NCI-H1105 (cell line): ENCODE measurements at regions not wholly inside any gene's neighbourhood (a gene's known extent, or its start where the extent isn't known, plus 50 kb on each side); places are given as distances from the start of the nearest gene placed in this dataset.

Experiments
- DNase-seq: peaks from one replicate; lab custom pipeline; 2025; lab: John Stamatoyannopoulos, UW

GRCh38 chr3:64848127-64848800 is 160.5 kb upstream of the ADAMTS9 start:
- no peak for DNase-seq

DNA sequence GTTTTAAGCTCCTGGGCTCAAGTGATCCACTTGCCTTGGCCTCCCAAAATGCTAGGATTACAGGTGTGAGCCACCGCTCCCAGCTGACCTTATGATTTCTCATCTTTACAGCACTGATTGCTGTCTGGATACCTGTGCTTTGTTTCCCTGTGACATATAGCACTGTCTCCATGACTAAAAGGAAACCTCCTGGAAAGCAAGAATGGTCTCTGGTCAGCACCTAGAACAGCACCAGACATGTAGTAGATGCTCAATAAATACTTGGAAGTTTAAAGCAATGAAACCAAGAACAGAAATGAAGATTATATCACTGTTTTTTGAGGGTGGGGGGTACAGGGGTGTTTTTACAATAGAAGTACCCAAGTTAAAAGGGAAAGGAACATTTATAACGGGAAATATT is 156.8 kb upstream of the ADAMTS9 start:
- DNase-seq, result no peak

GRCh38 chr3:64837986-64838735 is 150.4 kb upstream of the ADAMTS9 start:
- no peak for DNase-seq

DNA sequence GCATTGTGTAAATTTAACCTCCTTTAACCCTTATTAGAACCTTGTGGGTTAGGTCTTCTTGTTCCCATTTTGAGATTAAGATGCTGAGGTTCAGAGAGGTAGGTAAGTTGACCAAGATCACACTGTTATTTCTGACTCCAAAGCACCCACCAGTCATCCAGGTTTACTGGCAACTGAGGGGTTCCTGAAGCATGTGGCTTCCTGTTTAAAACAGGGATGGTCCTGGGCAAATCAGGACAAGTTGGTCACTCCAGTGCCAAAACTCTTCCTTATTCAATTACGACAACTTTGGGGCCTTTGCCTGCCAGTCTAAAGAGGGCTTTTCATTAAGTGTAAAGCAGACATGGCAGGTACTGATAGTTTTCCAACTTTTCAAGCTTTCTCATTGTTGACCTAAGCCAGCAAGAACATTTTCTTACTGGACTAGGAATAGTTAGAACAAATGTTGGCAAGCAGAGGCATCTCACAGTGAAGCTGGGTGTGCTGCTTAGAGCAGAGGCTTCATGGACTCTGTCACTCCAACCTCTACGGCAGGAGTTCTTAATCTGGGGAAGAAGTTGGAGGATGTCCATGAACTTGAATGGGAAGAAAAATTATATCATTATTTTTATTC is 149.4 kb upstream of the ADAMTS9 start:
- DNase-seq, result no peak

DNA sequence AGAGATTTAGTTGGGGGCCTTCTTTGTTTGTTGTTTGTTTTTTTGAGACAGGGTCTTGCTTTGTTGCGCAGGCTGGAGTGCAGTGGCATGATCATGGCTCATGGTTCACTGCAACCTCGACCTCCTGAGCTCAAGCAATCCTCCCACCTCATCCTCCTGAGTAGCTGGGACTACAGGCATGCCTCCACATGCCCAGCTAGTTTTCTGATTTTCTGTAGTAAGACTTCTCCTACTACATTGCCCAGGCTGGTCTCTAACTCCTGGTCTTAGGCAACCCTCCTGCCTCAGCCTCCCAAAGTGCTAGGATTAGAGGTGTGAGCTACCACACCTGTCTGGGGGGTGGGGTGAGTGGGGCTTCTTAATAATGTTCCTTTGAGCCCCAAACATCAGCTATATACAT is 148.3 kb upstream of the ADAMTS9 start:
- no peak for DNase-seq

GRCh38 chr3:64832098-64832497 is 144.3 kb upstream of the ADAMTS9 start:
- no peak for DNase-seq

- DNase-seq, result no peak
Observed at GRCh38 chr3:64830681-64831080, 142.9 kb upstream of the ADAMTS9 start.

DNA sequence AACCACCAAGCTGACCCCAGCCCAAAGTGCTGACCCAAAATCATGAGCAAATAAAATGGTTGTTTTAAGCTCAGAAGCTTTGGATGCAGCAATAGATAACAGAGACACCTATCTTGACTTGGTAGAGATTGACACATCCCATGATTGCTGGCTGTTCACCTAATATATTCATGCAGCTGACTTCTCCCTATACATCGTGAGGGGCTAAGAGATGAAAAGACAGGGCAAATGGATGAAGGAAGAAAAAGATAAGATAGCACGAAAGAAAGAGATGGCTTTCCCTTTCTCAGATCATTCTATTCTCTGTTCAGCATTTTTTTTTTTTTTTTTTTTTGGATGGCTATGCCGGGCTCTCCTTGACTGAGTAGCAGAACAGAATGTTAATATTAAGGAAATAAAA is 141.5 kb upstream of the ADAMTS9 start:
- DNase-seq, result no peak

DNA sequence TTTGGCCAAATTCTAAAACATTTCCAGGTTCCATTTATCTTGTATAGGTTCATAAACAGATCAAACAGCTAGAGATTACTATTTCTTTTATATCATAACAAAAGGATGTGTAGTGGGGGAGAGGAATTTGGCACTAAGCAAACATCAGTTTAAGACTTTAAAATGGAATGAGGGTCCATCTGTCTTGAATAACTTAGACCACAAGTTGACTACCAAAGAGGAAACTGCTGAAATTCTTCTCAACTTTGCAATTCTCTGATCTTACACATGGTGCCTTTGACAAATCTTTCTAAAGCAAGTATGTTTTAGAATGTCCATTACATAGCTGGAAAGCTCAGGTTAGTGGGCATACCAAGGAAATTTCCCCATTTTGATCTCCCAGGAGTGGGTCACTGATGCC is 140.5 kb upstream of the ADAMTS9 start:
- DNase-seq, result no peak

DNA sequence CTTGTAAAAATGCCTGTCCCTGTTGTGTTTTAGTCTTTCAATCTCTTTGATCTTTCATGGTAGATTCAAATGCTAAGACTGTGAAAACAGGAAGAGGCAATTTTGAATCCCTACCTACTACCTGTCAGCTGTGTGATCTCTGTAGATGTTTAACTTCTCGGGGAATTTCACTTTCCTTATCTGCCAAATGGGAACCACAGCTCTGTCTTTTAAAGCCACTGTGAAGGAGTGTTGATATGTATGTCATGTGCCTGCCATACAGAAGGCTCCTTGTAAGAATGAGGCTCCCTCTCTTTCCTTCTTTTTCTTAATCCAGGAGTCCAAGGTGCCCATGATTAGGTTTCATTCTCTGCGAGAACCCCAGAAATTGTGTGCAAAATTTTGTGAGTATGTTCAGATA is 139.6 kb upstream of the ADAMTS9 start:
- DNase-seq, result no peak

DNA sequence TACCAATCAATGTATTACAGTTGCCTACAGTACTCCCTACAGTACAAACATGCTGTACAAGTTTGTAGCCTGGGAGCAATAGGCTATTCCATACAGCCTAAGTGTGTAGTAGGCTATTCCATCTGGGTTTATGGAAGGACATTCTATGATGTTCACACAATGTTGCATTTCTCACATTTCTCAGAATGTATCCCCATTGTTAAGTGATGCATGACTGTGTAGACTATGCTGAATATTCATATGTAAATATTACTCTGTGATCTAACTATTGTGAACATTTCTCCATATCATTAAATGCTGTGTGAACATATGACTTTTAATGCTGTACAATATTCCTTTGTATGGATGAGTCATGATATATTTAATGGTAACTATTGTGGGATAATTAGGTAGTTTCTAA is 139.2 kb upstream of the ADAMTS9 start:
- no peak for DNase-seq

- peak; percentile 7 for DNase-seq
Observed at GRCh38 chr3:64825404-64826120, 137.8 kb upstream of the ADAMTS9 start.

DNA sequence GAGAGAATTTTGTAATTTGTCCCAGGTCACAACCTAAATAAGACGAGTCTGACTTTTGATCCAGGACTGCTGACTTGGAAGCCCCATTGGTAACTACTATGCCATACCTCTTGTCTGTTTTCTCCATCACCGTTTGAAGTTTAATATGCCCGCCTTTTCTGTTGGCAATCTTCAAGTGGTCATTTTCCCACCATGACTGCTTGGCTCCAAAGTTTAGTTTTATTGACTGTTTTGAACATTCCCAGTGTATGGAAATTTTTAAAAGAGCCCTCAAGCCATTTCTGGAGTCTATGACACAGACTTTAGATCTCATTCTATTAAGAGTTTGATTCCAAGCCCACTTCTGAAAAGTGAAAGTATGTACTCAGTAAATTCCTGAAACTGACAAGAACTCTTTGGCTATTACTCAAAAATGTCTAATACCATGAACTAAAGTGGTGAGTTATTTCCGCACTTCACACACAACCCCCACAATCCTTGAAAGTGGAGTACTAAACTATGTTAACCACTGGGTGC is 136.7 kb upstream of the ADAMTS9 start:
- DNase-seq, result no peak

- DNase-seq, result no peak
Observed at GRCh38 chr3:64818196-64818595, 130.4 kb upstream of the ADAMTS9 start.

- no peak for DNase-seq
Observed at GRCh38 chr3:64816355-64816754, 128.6 kb upstream of the ADAMTS9 start.

DNA sequence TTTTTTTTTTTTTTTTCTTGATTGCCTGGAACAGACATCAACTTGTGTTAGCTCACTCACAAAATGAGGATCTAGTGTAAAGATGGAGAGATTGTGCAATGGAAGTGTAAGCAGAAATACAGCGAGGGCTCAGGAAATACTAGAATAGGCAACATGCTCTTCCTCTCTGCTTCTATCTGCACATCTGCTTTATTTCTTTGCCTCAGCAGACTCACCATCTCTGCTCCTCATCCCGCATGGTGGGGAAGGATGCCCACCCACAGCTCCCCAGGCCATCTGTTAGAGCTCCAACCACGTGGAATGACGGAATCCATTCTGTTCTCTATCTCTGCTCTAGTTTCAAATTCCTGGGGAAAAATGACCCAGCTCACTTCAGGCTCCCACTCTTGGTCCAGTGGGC is 128.0 kb upstream of the ADAMTS9 start:
- no peak for DNase-seq

DNA sequence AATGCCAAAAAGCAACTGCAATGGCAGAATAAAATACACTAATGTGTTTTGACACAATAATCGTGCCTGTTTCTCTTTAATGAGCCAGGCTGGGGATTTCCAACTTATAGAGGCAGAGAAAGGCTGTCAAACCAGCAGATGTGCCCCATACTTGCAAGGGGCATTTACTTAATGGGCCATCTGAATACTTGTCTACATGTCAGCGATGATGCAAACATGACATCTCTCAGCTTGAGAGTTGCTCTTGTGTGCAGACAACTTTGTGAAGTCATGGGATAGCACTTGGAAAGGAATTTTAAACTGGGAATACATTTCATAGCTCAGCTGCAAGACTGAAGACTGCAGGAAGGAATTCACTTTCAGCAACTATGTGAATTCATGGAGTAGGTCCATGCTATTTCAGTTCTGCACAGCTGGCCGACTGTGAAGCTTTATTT is 127.4 kb upstream of the ADAMTS9 start:
- no peak for DNase-seq

DNA sequence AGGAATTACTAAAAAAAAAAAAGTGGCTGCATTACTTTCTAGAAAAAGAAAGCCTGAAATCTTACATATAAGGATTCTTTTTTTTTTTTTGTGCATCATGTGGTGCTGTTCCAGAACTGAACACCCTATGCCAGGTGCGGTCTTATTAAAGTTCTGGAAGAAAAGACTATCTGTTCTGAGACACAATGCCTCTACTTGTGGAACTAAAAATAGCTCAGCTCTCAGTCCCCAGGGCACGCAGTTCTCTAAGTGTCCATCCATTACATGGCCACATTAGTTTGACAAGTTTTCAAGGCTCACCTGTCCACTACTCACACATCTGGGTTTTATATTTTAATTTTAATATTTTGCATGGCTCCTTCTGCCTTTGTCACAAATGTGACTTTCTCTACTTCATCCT is 126.6 kb upstream of the ADAMTS9 start:
- DNase-seq, result no peak

DNA sequence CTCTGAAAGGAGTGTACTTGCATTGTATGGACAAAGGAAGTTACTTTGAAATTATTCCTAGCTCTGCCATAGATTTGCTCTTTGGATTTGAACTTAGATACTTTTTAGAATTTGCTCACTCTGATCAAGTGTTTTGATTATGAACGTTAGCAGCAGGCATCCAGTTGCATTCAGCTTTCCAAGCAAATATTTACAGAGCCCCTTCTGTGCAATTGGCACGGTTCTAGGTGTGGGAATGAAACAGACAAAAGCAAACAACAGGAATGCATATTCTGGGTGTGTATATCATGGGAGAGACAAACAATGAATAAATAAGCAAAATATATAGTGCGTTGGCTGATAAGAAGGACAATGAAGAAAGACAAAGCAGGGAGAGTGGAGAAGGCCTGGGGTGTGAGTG is 125.5 kb upstream of the ADAMTS9 start:
- no peak for DNase-seq

DNA sequence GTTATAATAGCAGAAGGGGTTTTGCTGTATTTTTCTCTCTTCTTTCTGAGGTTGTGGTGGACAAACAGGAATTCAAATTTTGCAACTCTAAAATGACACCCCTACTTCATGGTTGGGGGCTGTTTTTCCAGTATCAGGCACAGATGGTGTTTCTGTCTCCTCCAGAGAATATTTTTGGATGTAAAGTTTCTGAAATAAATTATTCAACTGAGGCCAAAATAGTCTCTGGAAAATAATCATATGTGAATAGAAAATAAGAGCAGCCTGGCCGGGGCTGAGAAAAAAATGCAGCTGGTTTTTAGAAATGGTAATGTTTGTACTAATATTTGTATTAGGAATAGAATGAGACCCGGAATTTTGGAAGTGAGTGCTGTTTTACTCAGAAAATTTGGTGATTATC is 121.3 kb upstream of the ADAMTS9 start:
- DNase-seq, result no peak

DNA sequence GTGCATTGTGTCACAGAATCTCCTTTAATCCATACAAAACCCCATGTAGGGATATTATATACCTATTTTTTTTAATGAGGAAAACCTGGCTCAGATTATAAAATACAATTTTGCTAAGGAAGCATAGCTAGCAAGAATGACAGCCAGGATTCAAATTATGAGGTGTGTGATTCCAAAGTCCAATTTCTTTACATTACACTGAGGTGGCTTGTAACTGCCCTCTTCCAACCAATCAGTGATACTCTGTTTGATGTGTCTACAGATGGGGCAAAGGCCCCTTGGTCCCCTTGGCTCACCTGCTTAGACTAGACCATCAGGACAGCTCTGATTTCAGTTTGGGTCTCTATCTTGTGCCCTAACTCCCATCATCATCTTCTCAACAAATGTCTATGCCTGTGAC is 120.3 kb upstream of the ADAMTS9 start:
- no peak for DNase-seq
